AG09309 (cell line): ENCODE measurements at regions not wholly inside any gene's neighbourhood (a gene's known extent, or its start where the extent isn't known, plus 50 kb on each side); places are given as distances from the start of the nearest gene placed in this dataset.
A peak's percentile ranks its signal among the peaks of the same experiment; 100 is the strongest.

Experiments
- DNase-seq: peaks from one replicate; pipeline ENCODE4 v3.0.0-alpha.2; 2010; ENCODE audit warnings: low read depth
- H3K4me3 ChIP-seq: 2 replicates; pipeline ENCODE4 v1.5.1; 2011; ENCODE audit warnings: mild to moderate bottlenecking, low read depth, low read length, moderate library complexity; ENCODE audit not compliant: control insufficient read depth
- TF ChIP-seq, protein P1 (sequence below): IDR thresholded peaks from 2 replicates; pipeline ENCODE4 v1.5.1; 2011; ENCODE audit warnings: mild to moderate bottlenecking, low read depth, low read length, inconsistent platforms; ENCODE audit not compliant: insufficient read depth, control insufficient read depth; ENCODE audit errors: missing control alignments

DNA sequence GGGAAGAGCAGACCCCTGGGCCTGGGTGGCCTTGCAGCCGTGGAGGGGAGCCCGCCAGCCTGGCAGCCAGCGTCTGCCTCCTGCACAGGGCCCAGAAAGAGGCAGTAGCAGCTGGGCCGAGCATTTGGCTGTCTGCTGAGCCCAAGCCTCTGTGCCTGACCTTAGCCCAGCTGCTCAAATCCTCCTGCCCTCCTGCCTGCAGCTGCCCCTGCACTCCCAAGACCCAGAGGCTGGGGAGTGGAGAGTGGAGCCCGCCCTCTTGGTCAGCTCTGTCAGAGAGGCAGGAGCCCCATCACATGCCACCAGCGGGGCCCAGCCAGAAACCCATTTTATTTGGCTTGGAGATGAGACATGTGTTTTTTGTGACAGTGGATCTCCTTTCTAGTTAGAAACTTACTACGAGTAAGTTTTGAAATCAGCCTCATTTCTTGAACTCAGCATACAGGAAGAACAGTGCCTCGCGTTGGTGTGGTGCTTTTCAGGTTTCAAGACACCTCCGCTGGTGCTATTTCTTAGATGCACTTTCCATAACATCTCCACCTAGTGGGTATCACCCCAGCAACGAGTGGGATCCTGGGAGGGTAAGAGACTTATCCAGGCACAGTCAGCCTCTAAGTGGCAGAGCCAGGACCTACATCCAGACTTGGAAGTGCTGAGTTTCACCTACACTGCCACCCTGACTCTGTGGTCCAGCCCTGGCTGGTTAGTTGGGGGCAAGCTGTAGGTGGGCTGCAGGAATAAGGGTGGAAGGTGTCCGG, 477.1 kb downstream of the RPS24 start:
- H3K4me3 ChIP-seq: no peak overlapping the region
- TF ChIP-seq, protein P1, sequence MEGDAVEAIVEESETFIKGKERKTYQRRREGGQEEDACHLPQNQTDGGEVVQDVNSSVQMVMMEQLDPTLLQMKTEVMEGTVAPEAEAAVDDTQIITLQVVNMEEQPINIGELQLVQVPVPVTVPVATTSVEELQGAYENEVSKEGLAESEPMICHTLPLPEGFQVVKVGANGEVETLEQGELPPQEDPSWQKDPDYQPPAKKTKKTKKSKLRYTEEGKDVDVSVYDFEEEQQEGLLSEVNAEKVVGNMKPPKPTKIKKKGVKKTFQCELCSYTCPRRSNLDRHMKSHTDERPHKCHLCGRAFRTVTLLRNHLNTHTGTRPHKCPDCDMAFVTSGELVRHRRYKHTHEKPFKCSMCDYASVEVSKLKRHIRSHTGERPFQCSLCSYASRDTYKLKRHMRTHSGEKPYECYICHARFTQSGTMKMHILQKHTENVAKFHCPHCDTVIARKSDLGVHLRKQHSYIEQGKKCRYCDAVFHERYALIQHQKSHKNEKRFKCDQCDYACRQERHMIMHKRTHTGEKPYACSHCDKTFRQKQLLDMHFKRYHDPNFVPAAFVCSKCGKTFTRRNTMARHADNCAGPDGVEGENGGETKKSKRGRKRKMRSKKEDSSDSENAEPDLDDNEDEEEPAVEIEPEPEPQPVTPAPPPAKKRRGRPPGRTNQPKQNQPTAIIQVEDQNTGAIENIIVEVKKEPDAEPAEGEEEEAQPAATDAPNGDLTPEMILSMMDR: no peak
- DNase-seq: no peak

DNA sequence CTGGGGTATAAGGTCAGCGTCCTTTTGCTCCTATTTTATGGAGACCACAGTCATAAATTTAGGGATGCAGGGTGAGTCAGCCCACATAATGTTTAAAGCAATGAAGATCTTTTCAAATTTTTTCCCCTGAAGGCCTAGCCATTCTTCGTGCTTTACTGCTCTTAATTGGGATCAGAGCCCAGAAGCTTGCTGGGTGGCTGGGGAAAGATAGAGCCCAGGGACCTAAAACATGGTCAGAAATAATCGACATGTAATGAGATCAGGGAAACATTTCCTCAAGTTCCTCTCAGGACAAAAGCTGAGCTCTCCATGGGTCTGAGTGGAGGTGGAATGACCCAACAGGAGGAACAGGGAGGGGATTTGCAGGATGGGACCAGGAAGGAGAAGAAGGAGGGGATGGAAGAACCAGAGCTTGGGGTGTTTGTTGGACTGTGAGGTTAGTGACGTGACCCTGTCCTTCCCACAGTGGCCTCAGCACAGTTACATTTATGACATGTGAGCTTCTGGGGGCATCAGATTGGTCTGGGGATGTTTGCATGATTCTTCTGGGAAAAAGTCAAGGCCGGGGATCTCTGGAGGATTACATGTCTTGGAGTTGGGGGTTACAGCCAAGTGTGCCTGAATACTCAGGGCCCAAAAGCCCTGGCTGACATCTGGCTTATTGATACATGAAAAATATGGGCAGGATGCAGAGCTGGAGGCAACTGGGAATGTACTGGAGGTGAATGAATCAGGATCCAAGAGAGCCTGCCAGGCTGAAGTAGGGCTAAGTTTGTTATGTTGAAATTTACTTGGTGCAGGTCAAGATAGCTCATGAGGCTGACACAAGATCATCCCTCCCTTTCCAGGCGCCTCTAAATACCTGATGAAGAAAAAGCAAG, 477.9 kb downstream of the RPS24 start:
- DNase-seq: peak; percentile 35
- TF ChIP-seq, protein P1: no peak
- H3K4me3 ChIP-seq: no peak overlapping the region

DNA sequence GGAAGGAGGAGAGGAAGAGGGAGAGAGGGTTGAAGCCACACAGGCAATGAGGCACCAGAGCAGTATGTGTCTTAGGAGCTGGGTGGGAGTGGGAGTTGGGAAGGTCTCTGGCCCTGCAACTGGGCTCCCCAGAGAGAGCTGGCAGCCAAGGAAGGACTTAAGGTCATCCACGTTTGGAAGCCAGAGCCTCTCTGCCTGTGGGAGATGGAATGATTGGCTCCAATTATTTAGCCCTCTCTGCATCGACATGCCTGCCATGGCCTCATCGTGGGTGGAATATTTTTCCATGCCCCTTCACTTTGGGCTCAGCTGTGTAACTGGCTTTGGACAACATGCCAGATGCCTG, 478.5 kb downstream of the RPS24 start:
- TF ChIP-seq, protein P1: no peak
- no peak for DNase-seq
- no peak overlapping the region for H3K4me3 ChIP-seq

DNA sequence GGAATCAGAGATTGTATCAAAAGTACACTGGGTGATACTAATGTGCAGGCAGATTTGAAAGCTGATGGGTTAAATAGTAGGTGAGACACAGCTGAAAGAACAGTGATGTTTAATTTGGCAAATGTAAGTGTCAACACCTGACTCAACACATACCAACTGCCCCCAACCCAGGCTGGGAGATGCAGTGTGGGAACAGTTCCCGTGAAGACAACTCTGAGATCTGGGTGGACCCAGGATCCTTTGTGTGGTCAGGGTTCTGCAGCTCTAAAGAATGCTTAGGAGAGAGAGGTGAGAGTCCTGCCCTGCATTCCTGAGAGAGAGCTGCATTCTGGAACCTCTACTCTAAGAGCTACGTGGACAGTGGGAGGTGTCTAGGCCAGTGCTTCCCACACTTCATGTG, 479.7 kb downstream of the RPS24 start:
- TF ChIP-seq, protein P1: no peak
- DNase-seq: no peak
- H3K4me3 ChIP-seq: no peak overlapping the region

DNA sequence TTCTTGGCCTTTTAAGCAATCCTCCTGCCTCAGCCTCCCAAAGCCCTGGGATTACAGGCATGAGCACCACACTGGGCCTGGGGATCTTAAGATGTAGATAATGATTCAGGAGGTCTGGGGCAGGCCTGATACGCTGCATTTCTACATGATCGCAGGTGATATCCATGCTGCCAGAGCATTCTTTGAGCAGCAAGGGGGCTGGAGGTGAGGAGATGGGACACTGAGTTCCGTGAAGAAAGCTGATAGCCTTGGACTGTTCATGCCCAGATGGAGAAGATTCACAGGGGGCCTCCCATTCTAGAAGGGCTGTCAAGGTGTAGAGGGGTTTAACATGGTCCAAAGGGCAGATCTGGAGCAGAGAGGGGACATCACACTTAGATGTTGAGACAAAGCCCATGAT, 480.3 kb downstream of the RPS24 start:
- DNase-seq: no peak
- no peak overlapping the region for H3K4me3 ChIP-seq
- TF ChIP-seq, protein P1: no peak

DNA sequence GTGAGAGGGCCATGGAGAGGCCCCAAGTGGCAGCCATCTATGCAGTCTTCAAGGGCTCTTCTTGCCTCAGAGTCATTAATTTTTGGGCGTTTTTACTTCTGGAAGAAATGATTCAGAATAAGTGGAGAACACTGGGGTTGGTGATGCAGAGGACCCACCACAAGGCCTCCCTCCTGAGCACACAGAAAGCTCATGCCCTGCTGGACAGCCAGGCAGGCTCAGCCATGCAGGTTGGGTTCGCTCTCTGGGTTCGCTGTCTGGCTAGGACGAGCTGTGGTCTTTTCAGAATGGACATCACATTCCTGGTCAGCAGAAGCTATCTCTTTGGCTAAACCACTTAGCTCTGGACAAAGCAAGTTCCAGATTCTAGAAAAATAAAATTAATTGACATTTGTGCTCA, 480.8 kb downstream of the RPS24 start:
- TF ChIP-seq, protein P1: no peak
- DNase-seq: no peak

More for the DNA sequence above, 480.8 kb downstream of the RPS24 start:
- H3K4me3 ChIP-seq: no peak overlapping the region
